K562 (cell line): ENCODE measurements at regions not wholly inside any gene's neighbourhood (a gene's known extent, or its start where the extent isn't known, plus 50 kb on each side); places are given as distances from the start of the nearest gene placed in this dataset.

ENCODE experiments used
- ATAC-seq: fragments of 200-7000 bp; cut with Tn5 transposase; 3 replicates; pipeline ENCODE4 v1.9.1; 2020; ENCODE audit warnings: moderate library complexity
- BruUV-seq: library from RNA; stranded (reverse); fragments of 400-500 nt; replicated peaks from 2 replicates; lab custom pipeline; 2021; lab: Mats Ljungman, UMichigan
- CTCF ChIA-PET: fragments of 300-600 bp; formaldehyde crosslinking; extraction: SDS; loops from one replicate; lab custom pipeline; 2021; ENCODE audit warnings: low intra/inter-chr PET ratio; lab: Yijun Ruan, JAX
- POLR2A ChIA-PET: fragments of 300-600, 350-650 bp; sonication (Branson Sonifier 250); formaldehyde crosslinking; extraction: SDS; loops from one replicate; lab custom pipeline; 2021; ENCODE audit warnings: antibody characterized with exemption, inconsistent platforms; lab: Yijun Ruan, JAX
- DNase-seq, 4 experiments: peaks; one replicate each; pipeline versions ENCODE4 v3.0.0 to v3.0.0-alpha.2; 2011 to 2018; ENCODE audit warnings: low spot score in 3 of 4, mixed read lengths in 3 of 4; ENCODE audit errors: extremely low read depth in 1 of 4
- FAIRE-seq: peaks from 2 replicates; lab custom pipeline; 2011; peaks lifted over from hg19 to GRCh38; lab: Jason Lieb, UNC
- H2AFZ ChIP-seq: 2 replicates; pipeline ENCODE4 v1.6.0; 2011; ENCODE audit warnings: low read depth, low read length, control low read depth, inconsistent platforms
- H3K27ac ChIP-seq: fragments of 200-600 bp; 3 replicates; pipeline ENCODE4 v1.8.0; 2011; ENCODE audit warnings: low read depth, mild to moderate bottlenecking, control low read depth, inconsistent platforms, low read length, moderate library complexity, mixed read lengths; ENCODE audit errors: extremely low read depth
- H3K27me3 ChIP-seq, 2 experiments: fragments of 300-600 bp in 1 of 2; 2 replicates in 1 of 2; 3 replicates in 1 of 2; pipeline versions ENCODE4 v1.6.0 to v1.8.0; 2011; ENCODE audit warnings: inconsistent platforms in 2 of 2, low read length in 2 of 2, mild to moderate bottlenecking in 1 of 2, mixed read lengths in 1 of 2, moderate library complexity in 1 of 2; ENCODE audit not compliant: control insufficient read depth in 2 of 2, insufficient read depth in 2 of 2
- H3K36me3 ChIP-seq: fragments of 300-600 bp; 3 replicates; pipeline ENCODE4 v1.8.0; 2011; ENCODE audit warnings: mild to moderate bottlenecking, low read length, inconsistent platforms; ENCODE audit not compliant: control insufficient read depth, insufficient read depth
- H3K4me1 ChIP-seq, 2 experiments: fragments of 200-600 bp in 1 of 2; replicated peaks in 1 of 2; 2 replicates in 1 of 2; 3 replicates in 1 of 2; pipeline versions ENCODE4 v1.5.1 to v1.8.0; 2011; ENCODE audit warnings: inconsistent platforms in 2 of 2, low read length in 2 of 2, mild to moderate bottlenecking in 1 of 2, mixed read lengths in 1 of 2, moderate library complexity in 1 of 2; ENCODE audit not compliant: control insufficient read depth in 2 of 2, insufficient read depth in 2 of 2
- H3K4me2 ChIP-seq: 2 replicates; pipeline ENCODE4 v1.6.1; 2011; ENCODE audit warnings: low read length, control low read depth, inconsistent platforms, mixed read lengths; ENCODE audit not compliant: insufficient read depth
- H3K4me3 ChIP-seq: fragments of 200-600 bp; sonication (generic), shearing (Covaris generic); 2 replicates; pipeline ENCODE4 v1.5.1; 2016; ENCODE audit warnings: control low read depth, inconsistent platforms
- H3K79me2 ChIP-seq: fragments of 200-600 bp; 3 replicates; pipeline ENCODE4 v1.8.0; 2011; ENCODE audit warnings: low read length, inconsistent platforms; ENCODE audit not compliant: control insufficient read depth, insufficient read depth
- H3K9ac ChIP-seq, 2 experiments: 2 replicates each; pipeline versions ENCODE4 v1.6.0 to v1.6.1; 2011; ENCODE audit warnings: low read depth in 2 of 2, low read length in 2 of 2, control low read depth in 1 of 2, inconsistent platforms in 1 of 2, mild to moderate bottlenecking in 1 of 2, mixed read lengths in 1 of 2; ENCODE audit not compliant: insufficient read depth in 1 of 2
- H3K9me1 ChIP-seq: one replicate; pipeline ENCODE4 v1.6.0; 2011; ENCODE audit warnings: inconsistent platforms, mild to moderate bottlenecking, low read length, moderate library complexity; ENCODE audit not compliant: control insufficient read depth, insufficient read depth
- H3K9me3 ChIP-seq: replicated peaks from 2 replicates; pipeline ENCODE4 v1.5.1; 2011; ENCODE audit warnings: low read depth, low read length, inconsistent platforms; ENCODE audit not compliant: control insufficient read depth, insufficient read depth
- H4K20me1 ChIP-seq: replicated peaks from 2 replicates; pipeline ENCODE4 v1.6.1; 2011; ENCODE audit warnings: low read length, inconsistent platforms, mixed read lengths; ENCODE audit not compliant: control insufficient read depth, insufficient read depth
- E2F3 ChIP-seq: fragments of 250-450 bp; sonication (Bioruptor Pico); IDR thresholded peaks from 2 replicates; pipeline ENCODE4 v1.4.0; 2020; ENCODE audit warnings: mild to moderate bottlenecking
- KAT2B ChIP-seq: IDR thresholded peaks from one replicate; pipeline ENCODE4 v1.6.1; 2012; ENCODE audit warnings: low read depth, mild to moderate bottlenecking, control low read depth, inconsistent platforms, low read length, moderate library complexity
- KHSRP ChIP-seq: fragments of 450-650 bp; IDR thresholded peaks from 2 replicates; pipeline ENCODE4 v1.6.1; 2017
- MTA1 ChIP-seq: fragments of 450-650 bp; IDR thresholded peaks from 2 replicates; pipeline ENCODE4 v1.6.1; 2017; ENCODE audit warnings: borderline replicate concordance
- MYNN ChIP-seq, 2 experiments: sonication (generic); formaldehyde crosslinking in 1 of 2; IDR thresholded peaks; 2 replicates each; pipeline versions ENCODE4 v1.5.0 to v1.6.1; 2016 to 2020; ENCODE audit warnings: antibody characterized with exemption in 1 of 2, missing genetic modification reagents in 1 of 2
- SIX5 ChIP-seq, 2 experiments: IDR thresholded peaks; 2 replicates each; pipeline ENCODE4 v1.6.1; 2011; ENCODE audit warnings: low read length in 2 of 2, borderline replicate concordance in 1 of 2, low read depth in 1 of 2, mild to moderate bottlenecking in 1 of 2, moderate library complexity in 1 of 2; ENCODE audit not compliant: insufficient read depth in 1 of 2
- SMAD4 ChIP-seq: fragments of 250-450 bp; sonication (Bioruptor Pico); conservative IDR thresholded peaks from 2 replicates; pipeline ENCODE4 v1.8.0; 2021; ENCODE audit warnings: inconsistent platforms, mild to moderate bottlenecking, moderate library complexity
- WGBS: fragments of 100-300 bp; shearing (Covaris generic); methylation state at CpG from one replicate; pipeline ENCODE4 v1.1.6; 2016; ENCODE audit warnings: low coverage, mixed read lengths; ENCODE audit not compliant: insufficient coverage; ENCODE audit errors: missing lambda C conversion rate; 5-methylcytosine and 5-hydroxymethylcytosine counted together
- in situ Hi-C: fragments of 300-500 bp; cut with MboI; formaldehyde crosslinking; loops from 4 replicates; pipeline ENCODE4 v1.15.0; 2018; ENCODE audit warnings: inconsistent platforms, mixed read lengths
- intact Hi-C: fragments of 100-400 bp; cut with micrococcal nuclease; formaldehyde crosslinking; loops from 2 replicates; pipeline ENCODE4 v1.14.2; 2022
- TF ChIP-seq, protein P1 (sequence below): fragments of 250-450 bp; sonication (Bioruptor Pico); IDR thresholded peaks from 2 replicates; pipeline ENCODE4 v1.8.0; 2022; ENCODE audit warnings: inconsistent platforms
- TF ChIP-seq, protein P2 (sequence below): fragments of 450-650 bp; formaldehyde crosslinking; IDR thresholded peaks from 2 replicates; pipeline ENCODE4 v1.4.0; 2020; ENCODE audit warnings: mild to moderate bottlenecking, moderate library complexity
- TF ChIP-seq, protein P3 (sequence below): sonication (generic); IDR thresholded peaks from 2 replicates; pipeline ENCODE4 v1.6.1; 2016
- TF ChIP-seq, protein P4 (sequence below), 2 experiments: fragments of 450-650 bp; IDR thresholded peaks; 2 replicates each; pipeline ENCODE4 v1.6.1; 2016; ENCODE audit warnings: mild to moderate bottlenecking in 2 of 2, borderline replicate concordance in 1 of 2, low read depth in 1 of 2, moderate library complexity in 1 of 2

DNA sequence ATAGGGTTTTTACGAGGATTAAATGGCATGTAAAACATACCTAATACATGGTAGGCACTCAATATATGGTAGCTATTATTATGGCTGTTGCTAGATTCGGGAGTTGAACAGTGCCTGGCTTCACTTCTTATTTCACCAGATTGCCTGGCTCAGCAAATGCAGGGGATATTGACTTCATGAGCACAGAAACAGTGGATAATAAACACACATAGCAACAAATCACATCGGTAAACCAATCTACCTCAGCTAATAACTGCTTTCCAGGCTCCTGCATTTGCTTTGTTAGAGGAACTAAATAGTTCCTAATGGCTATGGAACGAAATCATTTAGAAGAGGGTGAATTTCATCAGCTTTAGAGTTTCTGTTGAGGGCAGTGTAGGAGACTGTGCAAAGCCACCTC is 105.2 kb upstream of the TMCC3 start:
- no peak for FAIRE-seq
- POLR2A ChIA-PET, result no interaction called here
- TF ChIP-seq, protein P1, sequence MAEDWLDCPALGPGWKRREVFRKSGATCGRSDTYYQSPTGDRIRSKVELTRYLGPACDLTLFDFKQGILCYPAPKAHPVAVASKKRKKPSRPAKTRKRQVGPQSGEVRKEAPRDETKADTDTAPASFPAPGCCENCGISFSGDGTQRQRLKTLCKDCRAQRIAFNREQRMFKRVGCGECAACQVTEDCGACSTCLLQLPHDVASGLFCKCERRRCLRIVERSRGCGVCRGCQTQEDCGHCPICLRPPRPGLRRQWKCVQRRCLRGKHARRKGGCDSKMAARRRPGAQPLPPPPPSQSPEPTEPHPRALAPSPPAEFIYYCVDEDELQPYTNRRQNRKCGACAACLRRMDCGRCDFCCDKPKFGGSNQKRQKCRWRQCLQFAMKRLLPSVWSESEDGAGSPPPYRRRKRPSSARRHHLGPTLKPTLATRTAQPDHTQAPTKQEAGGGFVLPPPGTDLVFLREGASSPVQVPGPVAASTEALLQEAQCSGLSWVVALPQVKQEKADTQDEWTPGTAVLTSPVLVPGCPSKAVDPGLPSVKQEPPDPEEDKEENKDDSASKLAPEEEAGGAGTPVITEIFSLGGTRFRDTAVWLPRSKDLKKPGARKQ (CRISPR knock-in tag), result no peak
- TF ChIP-seq, protein P2, sequence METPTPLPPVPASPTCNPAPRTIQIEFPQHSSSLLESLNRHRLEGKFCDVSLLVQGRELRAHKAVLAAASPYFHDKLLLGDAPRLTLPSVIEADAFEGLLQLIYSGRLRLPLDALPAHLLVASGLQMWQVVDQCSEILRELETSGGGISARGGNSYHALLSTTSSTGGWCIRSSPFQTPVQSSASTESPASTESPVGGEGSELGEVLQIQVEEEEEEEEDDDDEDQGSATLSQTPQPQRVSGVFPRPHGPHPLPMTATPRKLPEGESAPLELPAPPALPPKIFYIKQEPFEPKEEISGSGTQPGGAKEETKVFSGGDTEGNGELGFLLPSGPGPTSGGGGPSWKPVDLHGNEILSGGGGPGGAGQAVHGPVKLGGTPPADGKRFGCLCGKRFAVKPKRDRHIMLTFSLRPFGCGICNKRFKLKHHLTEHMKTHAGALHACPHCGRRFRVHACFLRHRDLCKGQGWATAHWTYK (CRISPR knock-in tag), result no peak
- TF ChIP-seq, protein P3, sequence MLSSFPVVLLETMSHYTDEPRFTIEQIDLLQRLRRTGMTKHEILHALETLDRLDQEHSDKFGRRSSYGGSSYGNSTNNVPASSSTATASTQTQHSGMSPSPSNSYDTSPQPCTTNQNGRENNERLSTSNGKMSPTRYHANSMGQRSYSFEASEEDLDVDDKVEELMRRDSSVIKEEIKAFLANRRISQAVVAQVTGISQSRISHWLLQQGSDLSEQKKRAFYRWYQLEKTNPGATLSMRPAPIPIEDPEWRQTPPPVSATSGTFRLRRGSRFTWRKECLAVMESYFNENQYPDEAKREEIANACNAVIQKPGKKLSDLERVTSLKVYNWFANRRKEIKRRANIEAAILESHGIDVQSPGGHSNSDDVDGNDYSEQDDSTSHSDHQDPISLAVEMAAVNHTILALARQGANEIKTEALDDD, result no peak
- TF ChIP-seq E2F3 (CRISPR knock-in tag) (no peak), SIX5 (IDR thresholded peaks at IDR 0.05; ENCODE audit: borderline replicate concordance in 1 of 2, insufficient read depth in 1 of 2, low read depth in 1 of 2, low read length in 2 of 2) (no peak), KHSRP (no peak), MTA1 (no peak), KAT2B (no peak), MYNN (IDR thresholded peaks at IDR 0.05) (no peak), MYNN (CRISPR knock-in tag; IDR thresholded peaks at IDR 0.05) (no peak), SMAD4 (CRISPR knock-in tag) (no peak)
- TF ChIP-seq, protein P4, sequence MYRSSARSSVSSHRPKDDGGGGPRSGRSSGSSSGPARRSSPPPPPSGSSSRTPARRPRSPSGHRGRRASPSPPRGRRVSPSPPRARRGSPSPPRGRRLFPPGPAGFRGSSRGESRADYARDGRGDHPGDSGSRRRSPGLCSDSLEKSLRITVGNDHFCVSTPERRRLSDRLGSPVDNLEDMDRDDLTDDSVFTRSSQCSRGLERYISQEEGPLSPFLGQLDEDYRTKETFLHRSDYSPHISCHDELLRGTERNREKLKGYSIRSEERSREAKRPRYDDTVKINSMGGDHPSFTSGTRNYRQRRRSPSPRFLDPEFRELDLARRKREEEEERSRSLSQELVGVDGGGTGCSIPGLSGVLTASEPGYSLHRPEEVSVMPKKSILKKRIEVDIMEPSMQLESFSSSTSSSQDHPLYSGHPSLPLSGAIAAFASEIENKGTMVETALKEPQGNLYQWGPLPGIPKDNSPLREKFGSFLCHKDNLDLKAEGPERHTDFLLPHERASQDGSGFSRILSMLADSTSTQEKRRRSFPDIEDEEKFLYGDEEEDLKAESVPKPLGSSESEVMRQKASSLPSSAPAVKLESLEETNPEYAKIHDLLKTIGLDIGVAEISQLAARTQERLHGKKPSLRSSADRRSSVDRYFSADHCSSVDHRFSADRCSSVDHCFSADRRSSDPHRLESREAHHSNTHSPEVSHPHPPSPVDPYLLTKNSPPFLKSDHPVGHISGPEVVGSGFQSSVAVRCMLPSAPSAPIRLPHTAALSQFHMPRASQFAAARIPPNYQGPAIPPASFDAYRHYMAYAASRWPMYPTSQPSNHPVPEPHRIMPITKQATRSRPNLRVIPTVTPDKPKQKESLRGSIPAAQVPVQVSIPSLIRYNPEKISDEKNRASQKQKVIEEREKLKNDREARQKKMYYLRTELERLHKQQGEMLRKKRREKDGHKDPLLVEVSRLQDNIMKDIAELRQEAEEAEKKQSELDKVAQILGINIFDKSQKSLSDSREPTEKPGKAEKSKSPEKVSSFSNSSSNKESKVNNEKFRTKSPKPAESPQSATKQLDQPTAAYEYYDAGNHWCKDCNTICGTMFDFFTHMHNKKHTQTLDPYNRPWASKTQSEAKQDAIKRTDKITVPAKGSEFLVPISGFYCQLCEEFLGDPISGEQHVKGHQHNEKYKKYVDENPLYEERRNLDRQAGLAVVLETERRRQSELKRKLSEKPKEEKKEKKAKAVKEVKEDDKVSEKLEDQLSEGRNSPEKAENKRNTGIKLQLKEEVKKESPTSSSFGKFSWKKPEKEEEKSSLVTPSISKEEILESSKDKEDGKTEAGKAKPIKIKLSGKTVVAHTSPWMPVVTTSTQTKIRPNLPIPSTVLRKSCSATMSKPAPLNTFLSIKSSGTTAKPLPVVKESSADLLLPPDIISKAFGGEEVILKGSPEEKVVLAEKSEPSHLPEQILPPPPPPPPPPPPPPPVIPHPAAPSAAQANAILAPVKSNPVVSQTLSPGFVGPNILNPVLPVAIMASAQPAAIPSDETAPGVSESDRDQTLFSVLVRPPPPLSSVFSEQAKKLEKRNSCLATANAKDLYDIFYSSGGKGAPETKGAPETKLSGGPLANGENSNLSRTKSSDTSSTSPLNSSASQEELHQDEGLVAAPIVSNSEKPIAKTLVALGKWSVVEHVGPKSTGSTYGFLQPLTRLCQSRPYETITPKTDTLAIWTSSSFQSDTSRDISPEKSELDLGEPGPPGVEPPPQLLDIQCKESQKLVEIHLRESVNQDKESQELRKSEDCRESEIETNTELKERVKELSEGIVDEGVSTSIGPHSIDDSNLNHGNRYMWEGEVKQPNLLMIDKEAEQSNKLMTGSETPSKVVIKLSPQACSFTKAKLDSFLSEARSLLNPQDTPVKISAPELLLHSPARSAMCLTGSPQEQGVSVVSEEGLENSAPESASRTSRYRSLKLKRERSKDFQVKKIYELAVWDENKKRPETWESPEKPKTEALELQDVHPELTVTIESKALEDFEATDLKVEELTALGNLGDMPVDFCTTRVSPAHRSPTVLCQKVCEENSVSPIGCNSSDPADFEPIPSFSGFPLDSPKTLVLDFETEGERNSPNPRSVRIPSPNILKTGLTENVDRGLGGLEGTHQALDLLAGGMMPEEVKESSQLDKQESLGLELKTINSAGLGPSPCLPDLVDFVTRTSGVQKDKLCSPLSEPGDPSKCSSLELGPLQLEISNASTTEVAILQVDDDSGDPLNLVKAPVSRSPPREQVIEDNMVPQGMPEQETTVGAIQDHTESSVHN (IDR thresholded peaks at IDR 0.05; ENCODE audit: borderline replicate concordance in 1 of 2, low read depth in 1 of 2), result no peak

More for the DNA sequence above, 105.2 kb upstream of the TMCC3 start:
- DNase-seq (no peak), ATAC-seq (no peak)
- Histone ChIP-seq H3K36me3 (no peaks in the 10 kb centered on the region), H3K27ac (no peak overlapping the region), H3K9me3 (no peaks in the 10 kb centered on the region), H4K20me1 (no peaks in the 10 kb centered on the region), H3K79me2 (no peaks in the 10 kb centered on the region), H3K27me3 (peaks cover 14 to 24% of the 10 kb centered on the region in 2 experiments; a peak in 3 of 5 replicates), H3K4me3 (no peak overlapping the region), H3K4me1 (no peaks in the 10 kb centered on the region), H3K4me2 (no peak overlapping the region), H3K9me1 (no peaks in the 10 kb centered on the region), H2AFZ (no peak overlapping the region), H3K9ac (no peak overlapping the region)
- WGBS, result 0% methylated on average over 4 of the region's 4 CpGs
- no TSS peak for BruUV-seq
- in situ Hi-C loops, result no loop called here
- intact Hi-C loops, result no loop called here
- CTCF ChIA-PET, result no interaction called here
